Erythroblast (primary cell): ENCODE measurements at regions not wholly inside any gene's neighbourhood (a gene's known extent, or its start where the extent isn't known, plus 50 kb on each side); places are given as distances from the start of the nearest gene placed in this dataset.

ENCODE experiments used
- GATA1 ChIP-seq: IDR thresholded peaks from 2 replicates; pipeline ENCODE4 v1.6.1; 2011; ENCODE audit warnings: low read depth, mild to moderate bottlenecking, control low read depth, low read length, moderate library complexity
- POLR2A ChIP-seq: IDR thresholded peaks from 2 replicates; pipeline ENCODE4 v1.6.1; 2011; ENCODE audit warnings: mild to moderate bottlenecking, low read length

- TF ChIP-seq POLR2A (no peak), GATA1 (no peak)
These were observed 177.3 kb upstream of the FAM9B start for GRCh38 chrX:9211269-9211668.
